HepG2 (cell line): ENCODE measurements at regions not wholly inside any gene's neighbourhood (a gene's known extent, or its start where the extent isn't known, plus 50 kb on each side); places are given as distances from the start of the nearest gene placed in this dataset.

ENCODE experiments used
- ATAC-seq: fragments of 200-7000 bp; cut with Tn5 transposase; 3 replicates; pipeline ENCODE4 v1.9.1; 2020; ENCODE audit warnings: mild to moderate bottlenecking, moderate library complexity
- BruUV-seq: library from RNA; stranded (reverse); fragments of 400-500 nt; replicated peaks from 2 replicates; lab custom pipeline; 2021; lab: Mats Ljungman, UMichigan
- CTCF ChIA-PET: fragments of 300-600 bp; formaldehyde crosslinking; extraction: SDS; loops from one replicate; lab custom pipeline; 2021; ENCODE audit warnings: low total read pairs, inconsistent platforms, low intra/inter-chr PET ratio; lab: Yijun Ruan, JAX
- POLR2A ChIA-PET: fragments of 350-600 bp; sonication (Branson Sonifier 250); formaldehyde crosslinking; loops from one replicate; lab custom pipeline; 2020; ENCODE audit warnings: antibody characterized with exemption, inconsistent platforms; lab: Yijun Ruan, JAX
- DNase-seq: peaks from one replicate; pipeline ENCODE4 v3.0.0-alpha.2; 2015; ENCODE audit warnings: low spot score
- FAIRE-seq: peaks from 3 replicates; lab custom pipeline; 2011; peaks lifted over from hg19 to GRCh38; lab: Jason Lieb, UNC
- H2AFZ ChIP-seq: one replicate; pipeline ENCODE4 v1.6.1; 2011; ENCODE audit warnings: low read length, inconsistent platforms
- H3K27ac ChIP-seq: fragments of 300-600 bp; 3 replicates; pipeline ENCODE4 v1.8.0; 2011; ENCODE audit warnings: mixed run types, mild to moderate bottlenecking, mixed read lengths, low read length, inconsistent platforms; ENCODE audit not compliant: insufficient read depth; ENCODE audit errors: extremely low read length
- H3K27me3 ChIP-seq, 2 experiments: fragments of 200-600 bp in 1 of 2; 2 replicates in 1 of 2; 3 replicates in 1 of 2; pipeline versions ENCODE4 v1.6.0 to v1.8.0; 2011; ENCODE audit warnings: low read length in 2 of 2, mild to moderate bottlenecking in 2 of 2, moderate library complexity in 2 of 2, inconsistent platforms in 1 of 2; ENCODE audit not compliant: insufficient read depth in 2 of 2, control insufficient read depth in 1 of 2
- H3K36me3 ChIP-seq, 2 experiments: fragments of 200-600 bp in 1 of 2; replicated peaks in 1 of 2; 2 replicates in 1 of 2; 3 replicates in 1 of 2; pipeline versions ENCODE4 v1.5.1 to v1.8.0; 2011; ENCODE audit warnings: low read length in 2 of 2, inconsistent platforms in 1 of 2; ENCODE audit not compliant: insufficient read depth in 2 of 2, control insufficient read depth in 1 of 2
- H3K4me1 ChIP-seq: 2 replicates; pipeline ENCODE4 v1.5.1; 2012; ENCODE audit warnings: low read length, inconsistent platforms; ENCODE audit not compliant: insufficient read depth
- H3K4me2 ChIP-seq: 2 replicates; pipeline ENCODE4 v1.6.0; 2011; ENCODE audit warnings: low read depth, low read length, inconsistent platforms
- H3K4me3 ChIP-seq, 3 experiments: fragments of 200-600 bp in 1 of 3; sonication (generic), shearing (Covaris generic) in 1 of 3; replicated peaks in 1 of 3; 2 replicates each; pipeline ENCODE4 v1.5.1; 2011 to 2016; ENCODE audit warnings: low read length in 3 of 3, inconsistent platforms in 2 of 3, low read depth in 2 of 3, mild to moderate bottlenecking in 2 of 3, control low read depth in 1 of 3, mixed read lengths in 1 of 3; ENCODE audit not compliant: insufficient read depth in 1 of 3
- H3K79me2 ChIP-seq: one replicate; pipeline ENCODE4 v1.6.1; 2011; ENCODE audit warnings: low read length, inconsistent platforms; ENCODE audit not compliant: insufficient read depth
- H3K9ac ChIP-seq: 2 replicates; pipeline ENCODE4 v1.6.0; 2011; ENCODE audit warnings: mild to moderate bottlenecking, low read depth, low read length, inconsistent platforms; ENCODE audit not compliant: insufficient read depth
- H3K9me3 ChIP-seq: 2 replicates; pipeline ENCODE4 v1.5.1; 2012; ENCODE audit warnings: mild to moderate bottlenecking, low read length
- H4K20me1 ChIP-seq: 2 replicates; pipeline ENCODE4 v1.6.0; 2011; ENCODE audit warnings: inconsistent platforms, mild to moderate bottlenecking, low read length, moderate library complexity; ENCODE audit not compliant: insufficient read depth
- GMEB2 ChIP-seq: IDR thresholded peaks from 2 replicates; pipeline ENCODE4 v1.6.1; 2016; ENCODE audit warnings: missing biosample characterization, missing genetic modification reagents, low read depth
- SKIL ChIP-seq: sonication (generic); formaldehyde crosslinking; IDR thresholded peaks from 2 replicates; pipeline ENCODE4 v1.8.0; 2022; ENCODE audit warnings: missing genetic modification reagents, mild to moderate bottlenecking, moderate library complexity, borderline replicate concordance
- SNAPC4 ChIP-seq: sonication (generic); formaldehyde crosslinking; IDR thresholded peaks from 2 replicates; pipeline ENCODE4 v1.4.0; 2020; ENCODE audit warnings: mild to moderate bottlenecking, missing genetic modification reagents
- ZMYM3 ChIP-seq: sonication (generic); formaldehyde crosslinking; IDR thresholded peaks from 2 replicates; pipeline ENCODE4 v1.5.1; 2020; ENCODE audit warnings: mild to moderate bottlenecking, missing genetic modification reagents
- ZNF512 ChIP-seq: sonication (generic); formaldehyde crosslinking; IDR thresholded peaks from 2 replicates; pipeline ENCODE4 v1.4.0; 2020; ENCODE audit warnings: mild to moderate bottlenecking, missing genetic modification reagents
- WGBS: methylation state at CpG from one replicate; pipeline ENCODE4 v1.1.6; 2017; ENCODE audit warnings: low lambda C conversion rate; 5-methylcytosine and 5-hydroxymethylcytosine counted together
- in situ Hi-C: cut with HindIII; loops from 2 replicates; pipeline ENCODE4 v1.10.0; 2017; ENCODE audit warnings: low pct_unique_long_range_greater_than_20kb; ENCODE audit not compliant: extremely low pct_ligation_motif_present
- intact Hi-C: fragments of 100-400 bp; cut with micrococcal nuclease; formaldehyde crosslinking; loops from one replicate; pipeline ENCODE4 v1.10.0; 2022; ENCODE audit not compliant: unreplicated experiment

GRCh38 chr10:108169846-108170245, 1005.3 kb upstream of the SORCS1 start:
- no TSS peak for BruUV-seq
- in situ Hi-C loops: no loop called here

GRCh38 chr10:108167766-108168165, 1003.3 kb upstream of the SORCS1 start:
- intact Hi-C loops (no loop called here), in situ Hi-C loops (no loop called here)
- ChIA-PET POLR2A (no interaction called here), CTCF (no interaction called here)
- Histone ChIP-seq H3K9me3 (peaks cover 46% of the 10 kb centered on the region), H3K4me1 (no peaks in the 10 kb centered on the region), H3K9ac (no peak overlapping the region), H3K4me2 (no peak overlapping the region), H2AFZ (no peak overlapping the region), H3K4me3 (no peak overlapping the region), H4K20me1 (no peaks in the 10 kb centered on the region), H3K36me3 (no peaks in the 10 kb centered on the region), H3K27ac (no peak overlapping the region), H3K27me3 (no peaks in the 10 kb centered on the region), H3K79me2 (no peaks in the 10 kb centered on the region)
- 23% methylated on average over 2 of the region's 2 CpGs for WGBS
- BruUV-seq: no TSS peak
- no peak for DNase-seq
- no peak for ATAC-seq
- no peak for FAIRE-seq
- TF ChIP-seq SKIL (CRISPR knock-in tag) (no peak), ZMYM3 (CRISPR knock-in tag) (no peak), SNAPC4 (no peak), GMEB2 (no peak)

More at GRCh38 chr10:108169846-108170245, 1005.3 kb upstream of the SORCS1 start:
- no peaks in the 10 kb centered on the region for H4K20me1 ChIP-seq
- no peak overlapping the region for H3K4me2 ChIP-seq
- no peaks in the 10 kb centered on the region for H3K79me2 ChIP-seq
- no peak for ATAC-seq
- intact Hi-C loops: no loop called here
- DNase-seq: no peak
- CTCF ChIA-PET: no interaction called here
- no peaks in the 10 kb centered on the region for H3K36me3 ChIP-seq
- no peak overlapping the region for H3K27ac ChIP-seq
- no peak overlapping the region for H3K9ac ChIP-seq
- no peaks in the 10 kb centered on the region for H3K27me3 ChIP-seq
- TF ChIP-seq ZNF512: no peak
- TF ChIP-seq, all 625 proteins: peak for 0
- POLR2A ChIA-PET: no interaction called here
- H3K4me3 ChIP-seq: no peak overlapping the region
- peaks cover 45% of the 10 kb centered on the region for H3K9me3 ChIP-seq
- WGBS: 2% methylated on average over 1 of the region's 1 CpG
- no peak for FAIRE-seq
- no peak overlapping the region for H2AFZ ChIP-seq
- H3K4me1 ChIP-seq: no peaks in the 10 kb centered on the region
